ENCODE measurements at regions not wholly inside any gene's neighbourhood (a gene's known extent, or its start where the extent isn't known, plus 50 kb on each side); places are given as distances from the start of the nearest gene placed in this dataset.

- POLR2A ChIA-PET: no interaction called here
- ATAC-seq (no peak), DNase-seq (ENCODE audit: low read depth, low spot score) (no peak)
- in situ Hi-C loops (cut with HindIII; ENCODE audit: low pct_unique_long_range_greater_than_20kb, low sequenced_read_pairs) (no loop called here), intact Hi-C loops (cut with micrococcal nuclease; ENCODE audit: unreplicated experiment) (no loop called here)
- CTCF ChIA-PET: no interaction called here
- Histone ChIP-seq H3K27ac (ENCODE audit: low read length) (no peak overlapping the region), H3K9me3 (ENCODE audit: control insufficient read depth, insufficient read depth, low read depth, low read length) (no peaks in the 10 kb centered on the region), H3K4me3 (ENCODE audit: low read depth in 2 of 2, low read length in 2 of 2) (no peak overlapping the region), H3K36me3 (ENCODE audit: control insufficient read depth, insufficient read depth, low read length) (no peaks in the 10 kb centered on the region), H3K4me1 (ENCODE audit: control insufficient read depth, insufficient read depth, low read length) (no peaks in the 10 kb centered on the region), H3K27me3 (ENCODE audit: control insufficient read depth, insufficient read depth, low read length) (no peaks in the 10 kb centered on the region)
- no TSS peak for BruUV-seq (replicated peaks)
- TF ChIP-seq TCF7L2 (IDR thresholded peaks at IDR 0.05; ENCODE audit: low read depth, low read length) (no peak), CTCF (IDR thresholded peaks at IDR 0.05) (no peak), REST (IDR thresholded peaks at IDR 0.05; ENCODE audit: insufficient read depth in 1 of 2, low read depth in 2 of 2, low read length in 1 of 2) (no peak), POLR2AphosphoS5 (IDR thresholded peaks at IDR 0.05; ENCODE audit: low read depth, low read length) (no peak), SIN3A (IDR thresholded peaks at IDR 0.05; ENCODE audit: borderline replicate concordance, insufficient read depth, low read depth, low read length) (no peak)
Measured at GRCh38 chr7:17549406-17549805, 251.0 kb downstream of the AHR start.

- ATAC-seq (no peak), DNase-seq (ENCODE audit: low read depth, low spot score) (no peak)
- Histone ChIP-seq H3K9me3 (ENCODE audit: control insufficient read depth, insufficient read depth, low read depth, low read length) (no peaks in the 10 kb centered on the region), H3K4me3 (ENCODE audit: low read depth in 2 of 2, low read length in 2 of 2) (no peak overlapping the region), H3K27ac (ENCODE audit: low read length) (no peak overlapping the region), H3K36me3 (ENCODE audit: control insufficient read depth, insufficient read depth, low read length) (no peaks in the 10 kb centered on the region), H3K27me3 (ENCODE audit: control insufficient read depth, insufficient read depth, low read length) (no peaks in the 10 kb centered on the region), H3K4me1 (ENCODE audit: control insufficient read depth, insufficient read depth, low read length) (no peaks in the 10 kb centered on the region)
- ChIA-PET CTCF (no interaction called here), POLR2A (no interaction called here)
- TF ChIP-seq TCF7L2 (IDR thresholded peaks at IDR 0.05; ENCODE audit: low read depth, low read length) (no peak), CTCF (IDR thresholded peaks at IDR 0.05) (no peak), POLR2AphosphoS5 (IDR thresholded peaks at IDR 0.05; ENCODE audit: low read depth, low read length) (no peak), SIN3A (IDR thresholded peaks at IDR 0.05; ENCODE audit: borderline replicate concordance, insufficient read depth, low read depth, low read length) (no peak), REST (IDR thresholded peaks at IDR 0.05; ENCODE audit: insufficient read depth in 1 of 2, low read depth in 2 of 2, low read length in 1 of 2) (no peak)
- intact Hi-C loops (cut with micrococcal nuclease; ENCODE audit: unreplicated experiment): no loop called here
- BruUV-seq (replicated peaks): no TSS peak
- in situ Hi-C loops (cut with HindIII; ENCODE audit: low pct_unique_long_range_greater_than_20kb, low sequenced_read_pairs): no loop called here
Measured at GRCh38 chr7:17552373-17552772, 253.9 kb downstream of the AHR start.
